Stomach (tissue), 4 donors: ENCODE measurements at regions not wholly inside any gene's neighbourhood (a gene's known extent, or its start where the extent isn't known, plus 50 kb on each side); places are given as distances from the start of the nearest gene placed in this dataset.

Source experiments
- CTCF ChIP-seq, 7 experiments: fragments of 450-650 bp in 4 of 7; fragments of 200-600 bp in 3 of 7; sonication (generic) in 3 of 7; IDR thresholded peaks; one replicate each; pipeline ENCODE4 v1.5.1; 2016 to 2019; ENCODE audit warnings: antibody characterized with exemption in 7 of 7, control low read depth in 2 of 7, mild to moderate bottlenecking in 1 of 7
- EP300 ChIP-seq: sonication (generic); formaldehyde crosslinking; IDR thresholded peaks from one replicate; pipeline ENCODE4 v1.6.1; 2017; ENCODE audit warnings: antibody characterized with exemption
- POLR2A ChIP-seq, 4 donors: fragments of 450-650 bp; IDR thresholded peaks; one replicate each; pipeline ENCODE4 v1.6.1; 2016; ENCODE audit warnings: antibody characterized with exemption in 4 of 4, control low read depth in 2 of 4, mild to moderate bottlenecking in 1 of 4, moderate library complexity in 1 of 4
- POLR2AphosphoS5 ChIP-seq, 3 donors: sonication (generic); formaldehyde crosslinking; IDR thresholded peaks; one replicate each; pipeline ENCODE4 v1.6.1; 2016; ENCODE audit warnings: antibody characterized with exemption in 3 of 3

GRCh38 chr11:8808226-8808585 is 102.8 kb upstream of the AKIP1 start:
- TF ChIP-seq POLR2A (IDR thresholded peaks at IDR 0.05) (no peak), CTCF (IDR thresholded peaks at IDR 0.05) (no peak), POLR2AphosphoS5 (IDR thresholded peaks at IDR 0.05) (no peak), EP300 (no peak)
